HG03108 (cell line): ENCODE measurements at regions not wholly inside any gene's neighbourhood (a gene's known extent, or its start where the extent isn't known, plus 50 kb on each side); places are given as distances from the start of the nearest gene placed in this dataset.

ENCODE experiments used
- ATAC-seq: cut with Tn5 transposase; IDR thresholded peaks from one replicate; pipeline ENCODE4 v1.9.1; 2021; ENCODE audit warnings: moderate library complexity; ENCODE audit not compliant: unreplicated experiment

DNA sequence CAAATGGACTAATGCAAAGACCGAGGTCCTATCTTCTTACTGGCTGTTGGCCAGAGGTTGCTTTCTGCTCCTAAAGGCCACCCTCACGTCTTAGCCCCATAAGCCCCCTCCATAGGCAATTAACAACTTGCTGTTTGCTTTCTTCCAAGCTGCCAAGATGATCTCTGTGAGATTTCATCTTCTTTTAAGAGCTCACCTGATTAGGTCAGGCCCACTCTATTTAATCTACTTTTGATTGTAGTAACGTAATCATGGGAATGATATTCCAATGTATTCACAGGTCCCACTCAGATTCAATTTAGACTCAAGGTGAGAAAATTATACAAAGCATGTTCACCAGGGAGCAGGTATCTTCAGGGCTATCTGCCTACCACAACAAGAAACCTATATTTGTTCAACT, 84.4 kb upstream of the RAD23B start:
- ATAC-seq: no peak

DNA sequence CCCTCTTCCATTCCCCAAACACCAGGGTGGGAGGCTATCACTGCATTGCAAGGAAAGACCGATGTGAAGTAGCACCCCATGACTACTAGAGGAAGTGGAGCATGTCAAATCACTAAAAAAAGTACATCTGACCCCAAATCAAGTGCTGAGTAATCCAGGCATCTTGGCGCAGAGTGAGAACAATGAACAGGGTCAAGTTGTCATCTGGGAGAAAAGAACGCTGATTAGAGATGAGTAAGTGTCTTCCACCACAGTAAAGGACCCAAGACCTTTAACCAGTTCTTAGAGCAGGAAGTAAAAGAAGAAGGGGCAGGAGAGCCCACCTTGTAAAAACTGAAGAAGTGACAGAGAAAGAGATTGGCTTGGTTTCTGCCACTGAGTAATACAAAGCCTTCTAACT, 75.0 kb upstream of the RAD23B start:
- ATAC-seq: no peak

DNA sequence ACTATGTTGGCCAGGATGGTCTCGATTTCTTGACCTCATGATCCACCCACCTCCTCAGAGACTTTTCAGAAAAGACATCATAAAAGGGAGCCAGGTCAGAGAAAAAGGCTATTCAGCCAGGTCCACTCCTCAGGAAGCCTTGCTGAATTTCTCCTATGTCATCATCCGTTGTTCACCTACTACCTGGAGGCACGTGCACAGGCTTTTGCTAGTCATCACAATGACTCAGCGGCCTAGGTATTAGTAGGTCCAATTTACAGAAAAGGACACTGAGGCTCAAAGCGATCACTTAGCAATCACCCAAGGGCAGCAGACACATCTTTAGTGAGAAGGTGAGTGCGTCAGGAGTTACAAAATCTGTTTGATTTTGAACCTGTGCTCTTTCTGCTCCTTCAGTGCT, 72.3 kb upstream of the RAD23B start:
- ATAC-seq: no peak

DNA sequence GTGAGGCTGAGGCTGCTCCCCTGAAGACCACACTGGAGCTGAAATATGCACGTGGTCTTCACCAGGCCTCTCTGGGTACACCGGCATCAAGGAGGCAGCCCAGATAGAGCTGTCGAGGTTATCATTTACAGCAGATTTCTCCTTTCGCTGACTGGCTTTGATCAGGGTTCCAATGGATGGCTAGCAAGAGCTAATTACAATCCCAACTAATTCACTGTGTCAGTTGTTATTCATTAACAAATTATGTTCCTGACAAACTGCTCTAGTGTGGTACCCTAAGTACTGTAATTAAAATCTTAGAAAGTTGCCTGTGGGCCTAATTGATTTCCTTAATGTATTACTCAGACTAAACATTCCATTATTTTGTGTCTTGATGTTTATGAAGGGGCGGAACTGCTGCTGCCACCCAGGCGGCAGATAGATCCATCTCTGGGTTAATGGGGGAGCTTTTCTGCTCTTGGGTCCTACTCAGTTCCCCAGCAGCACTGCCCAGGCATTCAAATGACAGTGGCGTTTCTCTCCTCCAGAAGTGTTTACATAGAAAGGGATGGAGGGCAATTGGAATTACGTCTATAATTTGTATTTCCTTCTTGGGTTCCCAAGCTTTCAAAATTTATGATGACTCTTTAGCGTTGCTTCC, 71.7 kb upstream of the RAD23B start:
- no peak for ATAC-seq

DNA sequence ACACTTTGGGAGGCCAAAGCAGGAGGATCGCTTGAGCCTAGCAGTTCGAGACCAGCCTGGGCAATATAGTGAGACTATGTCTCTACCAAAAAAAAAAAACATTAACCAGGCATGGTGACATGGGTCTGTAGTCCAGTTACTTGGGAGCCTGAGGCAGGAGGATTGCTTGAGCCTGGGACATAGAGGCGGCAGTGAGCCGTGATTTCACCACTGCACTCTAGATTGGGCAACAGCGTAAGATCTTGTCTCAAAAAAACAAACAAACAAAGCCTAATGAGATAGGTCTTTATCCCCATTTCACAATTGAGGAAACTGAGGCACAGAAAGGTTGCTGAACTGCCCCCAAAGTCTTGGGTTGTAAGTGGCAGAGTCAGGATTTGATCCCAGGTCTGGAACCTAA, 70.5 kb upstream of the RAD23B start:
- no peak for ATAC-seq

DNA sequence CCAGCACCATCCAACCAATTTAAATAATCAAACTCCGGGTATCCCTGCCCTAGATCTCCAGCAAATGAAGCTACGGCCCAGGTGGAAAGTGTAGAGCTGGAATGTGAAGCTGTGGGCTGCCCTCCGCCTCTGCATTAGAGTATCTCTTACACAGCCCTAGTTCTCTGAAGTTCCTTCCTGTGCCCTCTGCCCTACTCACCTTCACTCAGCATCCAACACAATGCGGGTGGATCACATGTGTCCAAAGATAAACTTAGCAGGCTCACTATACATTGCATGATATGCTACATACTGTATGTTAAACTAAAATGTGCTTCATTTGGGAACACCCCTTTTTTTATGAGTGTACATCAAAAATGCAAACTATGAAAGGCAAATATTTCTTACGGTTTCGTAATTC, 70.0 kb upstream of the RAD23B start:
- no peak for ATAC-seq

DNA sequence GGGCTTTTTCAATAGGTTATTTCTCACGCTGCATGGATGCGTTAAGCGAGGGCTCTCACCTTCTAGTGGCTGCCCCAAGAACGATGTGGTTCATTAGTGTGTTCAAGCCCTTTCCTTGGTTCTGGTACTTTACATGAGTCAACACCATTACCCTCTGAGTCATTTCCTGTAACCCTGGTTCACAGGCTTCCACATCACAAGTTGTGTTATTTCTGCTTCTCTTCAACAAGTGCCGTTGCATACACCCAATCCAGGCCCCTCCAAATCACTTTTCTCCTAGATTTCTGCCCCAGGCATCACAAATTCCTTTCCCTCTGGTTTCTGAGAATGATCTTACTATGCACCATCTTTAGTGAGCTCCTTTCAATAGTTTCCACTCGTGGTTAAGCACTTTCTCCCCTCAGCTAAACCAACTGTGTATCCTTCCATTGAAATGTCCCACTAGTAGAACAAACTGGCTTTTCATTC, 69.5 kb upstream of the RAD23B start:
- peak; percentile 93 for ATAC-seq

DNA sequence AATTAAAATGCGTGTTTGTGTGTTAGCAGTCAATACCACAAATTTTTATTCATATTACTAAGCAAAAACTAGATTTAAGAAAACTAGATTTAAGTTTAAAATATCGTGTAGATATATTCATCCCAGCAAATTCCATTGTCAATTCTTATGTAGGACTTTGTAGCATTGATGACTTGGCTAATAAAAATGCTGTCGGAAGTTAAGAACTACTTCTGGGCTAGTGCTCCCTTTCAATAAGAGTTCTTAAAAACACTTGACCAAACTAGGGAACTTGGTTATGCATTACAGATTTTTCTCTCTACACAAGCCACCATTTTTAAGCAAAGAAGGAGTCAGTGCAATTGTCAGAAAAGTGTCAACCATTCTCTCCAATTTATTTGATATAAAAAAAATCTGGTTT, 68.7 kb upstream of the RAD23B start:
- ATAC-seq: no peak

DNA sequence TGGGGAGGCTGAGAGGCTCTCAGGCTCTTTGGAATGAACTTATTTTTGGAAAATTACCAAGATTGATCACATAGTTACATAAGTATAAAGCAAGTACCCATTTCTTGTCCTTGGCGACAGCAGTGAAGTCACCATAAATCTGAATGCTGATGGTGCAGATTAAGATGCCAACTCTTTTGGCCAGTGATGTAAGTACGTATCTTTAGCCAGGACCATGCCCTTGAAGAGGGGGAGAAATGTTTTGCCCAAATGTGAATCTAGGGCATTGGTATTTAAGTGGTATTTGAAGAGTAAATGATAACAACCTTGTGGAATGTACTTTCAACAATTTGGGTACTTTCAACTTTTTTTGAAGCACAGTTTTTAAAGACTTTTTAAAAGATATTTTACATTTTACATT, 68.2 kb upstream of the RAD23B start:
- no peak for ATAC-seq

DNA sequence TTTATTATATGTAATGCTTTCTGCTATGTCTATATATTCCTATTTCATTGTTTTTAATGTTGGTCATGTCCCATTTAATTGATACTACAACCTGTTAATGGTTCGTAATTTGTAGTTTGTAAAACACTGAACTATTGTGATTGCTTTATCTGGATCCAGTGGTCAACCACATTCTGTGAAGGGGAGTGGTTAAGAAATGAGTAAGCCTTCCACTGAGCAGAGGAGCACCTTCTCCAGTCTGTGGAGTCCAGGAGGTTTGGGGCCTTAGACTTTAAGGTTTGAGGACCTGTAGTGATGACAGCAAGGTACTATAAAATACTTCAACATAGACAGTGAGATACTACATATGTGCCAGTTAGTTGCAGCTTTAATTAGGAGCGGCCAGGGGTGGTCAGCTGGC, 67.7 kb upstream of the RAD23B start:
- no peak for ATAC-seq

DNA sequence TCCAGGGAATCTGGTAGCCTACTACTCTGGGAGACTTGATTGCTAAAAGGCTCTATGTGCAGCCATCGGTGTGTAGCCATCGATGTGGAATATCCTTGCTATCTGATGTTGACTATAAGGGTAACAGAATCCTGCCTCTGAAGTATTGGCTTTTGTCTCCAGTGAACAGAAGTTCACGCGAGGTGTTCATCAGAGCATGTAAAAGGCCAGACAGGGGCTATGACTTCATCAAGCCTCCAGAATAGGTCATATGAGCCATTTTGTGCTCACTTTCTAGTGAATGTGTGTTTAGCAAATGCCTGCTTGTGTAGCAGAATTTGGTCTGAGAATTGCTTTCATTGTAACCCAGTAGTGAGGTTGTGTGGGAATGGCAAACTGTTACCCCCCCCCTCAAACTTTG, 66.8 kb upstream of the RAD23B start:
- ATAC-seq: no peak

DNA sequence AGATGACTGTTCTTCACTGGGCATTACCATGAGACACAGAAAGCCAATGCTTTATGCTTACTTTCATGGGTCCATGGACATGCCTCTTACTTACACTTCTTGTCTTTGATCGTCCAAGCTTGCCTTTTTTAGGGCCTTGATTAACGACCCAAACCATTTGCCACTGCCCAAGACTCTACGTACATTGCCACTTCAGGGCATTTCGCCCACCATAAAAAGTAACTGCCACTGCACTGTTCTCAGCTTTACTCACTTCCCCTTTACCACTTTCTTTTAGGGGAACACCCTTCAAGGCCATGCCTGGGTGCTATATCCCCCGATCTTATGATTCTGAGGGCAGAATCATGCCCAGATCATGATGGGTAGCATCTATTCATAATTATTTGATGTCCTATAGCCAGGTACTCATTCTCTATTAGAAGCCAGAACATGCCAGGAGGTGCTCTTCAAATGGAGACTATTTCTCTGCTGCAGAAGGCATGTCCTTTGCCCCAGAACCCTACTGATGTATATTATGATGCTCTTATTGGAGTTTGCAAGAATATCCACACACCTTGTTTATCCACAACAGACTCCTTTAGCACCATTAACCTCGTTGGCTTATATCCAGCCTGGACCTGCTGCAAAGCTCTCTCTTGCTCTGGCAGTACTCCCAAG, 64.1 kb upstream of the RAD23B start:
- peak; percentile 78 for ATAC-seq

DNA sequence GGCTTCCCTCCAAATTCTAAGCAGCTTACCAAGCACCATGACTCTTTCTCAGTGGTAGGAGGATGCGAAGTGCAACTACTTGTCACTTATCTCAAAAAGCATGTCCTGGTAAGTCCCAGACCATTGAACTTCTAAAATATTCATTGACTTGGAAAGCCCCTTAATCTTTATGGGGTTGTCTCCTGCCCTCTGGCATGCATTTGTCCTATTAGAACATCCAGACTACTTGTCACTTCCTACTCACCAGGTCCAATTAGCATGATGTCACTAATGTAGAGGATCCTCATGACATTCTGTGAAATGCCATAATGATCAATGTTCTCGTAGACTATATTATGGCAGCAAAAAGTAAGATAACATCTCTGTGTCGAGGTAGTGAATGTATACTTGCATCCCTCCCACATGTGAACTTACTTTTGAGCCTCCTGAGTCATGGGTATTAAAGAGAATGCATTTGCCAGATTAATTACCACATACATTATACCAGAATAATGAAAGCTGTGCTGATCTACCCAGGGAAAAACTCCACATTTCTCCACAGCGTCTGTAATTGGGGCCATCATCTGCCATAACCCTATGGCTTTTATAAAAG, 63.5 kb upstream of the RAD23B start:
- peak; percentile 48 for ATAC-seq

DNA sequence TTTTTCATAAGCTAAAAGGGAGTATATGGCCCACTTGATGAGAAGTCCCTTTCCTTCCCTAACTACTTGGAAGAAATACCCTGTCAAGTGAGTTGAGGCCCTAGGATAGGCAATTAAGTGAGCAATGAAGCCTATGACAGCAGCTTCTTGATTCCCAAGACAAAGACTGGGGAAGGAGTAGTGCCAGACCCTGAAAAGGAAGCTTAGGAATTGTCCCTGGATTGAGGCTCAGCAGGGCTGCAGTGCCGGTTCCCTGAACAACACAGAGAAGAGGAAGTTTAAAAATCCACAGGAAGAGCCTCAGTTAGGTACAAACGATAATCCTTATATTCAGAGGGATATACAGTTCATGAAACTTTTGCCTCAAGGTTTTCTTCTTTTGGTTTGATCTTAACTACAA, 61.8 kb upstream of the RAD23B start:
- no peak for ATAC-seq

DNA sequence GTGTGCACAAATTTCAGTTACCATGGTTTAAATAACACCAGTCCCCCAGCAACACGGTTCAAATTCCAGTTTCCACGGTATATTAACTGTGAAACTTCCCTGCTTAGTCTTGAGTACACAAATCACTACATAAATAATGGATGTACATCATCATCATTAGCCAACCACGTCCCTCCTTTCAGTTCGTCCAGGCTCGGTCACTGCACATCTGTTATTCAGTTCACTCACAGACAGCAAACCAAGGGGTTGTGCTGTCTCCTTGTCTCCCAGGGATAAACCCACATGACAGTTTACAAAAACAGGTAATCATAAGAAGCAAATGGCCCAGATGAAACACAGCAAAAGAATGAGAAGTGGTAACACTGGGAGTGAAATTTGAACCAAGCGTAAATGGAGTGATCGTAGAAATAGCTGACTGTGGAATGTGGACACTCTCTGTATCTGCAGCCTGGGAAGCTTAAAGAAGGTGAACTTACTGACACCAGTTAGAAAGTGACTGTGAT, 61.0 kb upstream of the RAD23B start:
- no peak for ATAC-seq

DNA sequence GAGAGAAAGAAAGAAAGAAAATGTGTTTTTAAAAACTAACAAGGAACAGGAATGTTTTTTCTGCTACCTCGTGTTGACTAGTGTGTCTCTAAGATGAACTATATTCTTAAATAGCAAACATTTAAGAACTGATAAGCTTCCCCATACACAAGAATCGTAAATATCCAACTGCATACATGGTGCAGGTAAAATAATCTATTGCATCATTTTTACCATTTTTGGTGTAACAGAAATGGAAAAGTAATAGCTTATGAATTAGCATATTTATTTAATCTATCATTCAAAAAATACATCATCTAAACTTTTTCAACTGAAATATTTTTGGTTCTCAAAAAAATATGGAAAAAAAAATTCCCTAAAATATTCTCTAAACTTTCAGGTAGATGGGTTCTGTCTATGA, 59.7 kb upstream of the RAD23B start:
- no peak for ATAC-seq

DNA sequence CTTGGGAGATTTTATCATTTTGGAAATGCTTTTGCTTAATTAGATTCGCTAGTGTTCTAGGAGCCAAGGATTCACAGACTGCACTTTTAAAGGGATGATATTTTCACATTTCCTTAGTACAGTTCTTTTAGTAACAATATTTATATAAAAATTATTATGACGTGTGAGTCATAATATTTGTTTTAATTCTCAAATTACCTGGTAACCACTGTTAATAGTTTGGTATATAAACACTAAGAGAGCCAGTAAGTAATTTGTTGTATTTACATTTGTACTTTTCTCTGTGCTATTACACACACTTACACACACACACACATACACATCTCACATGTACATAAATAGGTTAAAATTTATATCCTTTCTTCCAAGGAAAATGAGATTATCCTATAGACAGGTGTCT, 58.8 kb upstream of the RAD23B start:
- ATAC-seq: no peak

DNA sequence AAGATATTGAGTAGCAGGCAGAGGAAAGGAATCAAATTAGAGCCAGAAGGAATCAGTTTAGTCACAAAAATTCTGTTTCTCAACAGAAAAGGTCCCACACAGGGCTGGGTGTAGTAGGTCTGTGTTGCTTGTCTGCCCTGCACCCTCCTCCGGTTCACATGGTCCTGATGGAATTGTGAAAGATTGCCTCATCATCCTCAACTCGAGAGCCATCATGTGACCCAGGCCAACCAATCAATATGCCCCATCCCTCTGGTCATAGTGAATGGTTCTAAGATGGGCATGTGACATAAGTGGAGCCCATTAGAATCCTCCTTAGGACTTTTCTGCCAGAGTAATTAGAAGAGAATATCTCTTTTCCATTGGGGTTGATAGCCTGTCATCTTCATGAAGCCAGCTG, 56.7 kb upstream of the RAD23B start:
- no peak for ATAC-seq

DNA sequence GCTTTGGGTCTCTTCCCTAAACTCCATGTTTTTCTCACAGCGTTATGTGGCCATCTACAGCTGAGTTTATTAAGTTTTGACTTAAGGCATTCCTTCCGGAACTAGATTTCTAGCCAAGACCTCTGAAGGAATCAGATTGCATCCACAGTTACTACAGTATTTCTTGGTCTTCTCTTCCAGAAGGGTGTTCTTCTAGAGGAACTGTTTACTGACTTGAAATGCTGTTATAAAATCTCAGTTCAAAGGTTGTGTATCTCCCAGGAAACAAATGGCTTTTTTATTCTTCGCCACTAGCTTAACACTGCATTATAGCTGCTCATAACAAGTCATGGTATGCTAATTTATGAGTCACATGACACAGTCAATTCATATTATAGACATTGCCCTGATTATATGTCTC, 55.3 kb upstream of the RAD23B start:
- ATAC-seq: no peak

DNA sequence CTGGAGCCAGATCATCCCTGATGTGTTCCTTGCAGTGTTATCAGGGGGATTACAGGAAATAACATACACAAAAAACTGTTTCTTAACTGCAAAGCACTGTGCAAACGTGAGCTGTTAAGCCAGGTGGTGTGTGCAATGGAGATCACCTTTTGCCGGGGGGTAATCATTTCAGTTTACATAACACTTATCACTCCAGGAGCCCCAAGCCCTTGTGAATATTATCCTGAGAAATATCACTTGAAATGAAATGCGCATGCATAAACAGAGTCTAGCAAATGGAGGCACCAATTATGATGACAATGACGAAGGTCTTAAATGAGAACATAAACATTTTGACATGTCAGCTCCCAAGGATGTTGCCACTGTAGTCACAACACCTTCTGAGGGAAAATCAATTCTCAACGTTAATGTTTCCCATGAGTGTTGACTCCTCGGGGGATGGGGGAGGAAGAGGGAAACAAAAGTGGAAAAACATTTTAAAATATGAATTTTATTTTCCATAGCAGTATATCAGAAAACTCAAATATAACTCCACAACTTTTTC, 54.5 kb upstream of the RAD23B start:
- ATAC-seq: no peak

DNA sequence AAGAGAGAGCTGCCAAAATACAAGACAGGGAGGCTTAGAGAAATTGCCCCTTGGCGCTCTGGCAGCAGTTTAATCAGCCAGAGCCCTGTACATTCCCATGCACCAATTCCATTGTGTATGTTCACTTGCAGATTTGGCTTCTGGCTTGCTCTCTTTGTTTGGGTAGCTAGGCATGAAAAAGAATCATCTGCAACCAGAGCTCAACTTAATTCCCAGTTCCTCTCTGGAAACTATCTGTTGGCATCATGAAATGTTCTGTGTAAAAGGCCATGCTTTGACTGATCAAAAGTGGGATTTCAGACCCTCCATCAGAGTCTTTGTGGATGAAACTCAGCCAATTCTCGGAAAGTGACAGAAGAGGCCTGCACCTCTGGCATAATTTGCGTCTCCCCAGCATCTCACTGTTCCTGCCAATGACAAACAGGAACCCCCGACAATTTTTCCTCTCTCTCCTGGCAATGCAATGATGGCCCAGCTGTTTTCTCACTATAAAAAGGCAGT, 53.8 kb upstream of the RAD23B start:
- no peak for ATAC-seq
